K562 (cell line): ENCODE measurements at regions not wholly inside any gene's neighbourhood (a gene's known extent, or its start where the extent isn't known, plus 50 kb on each side); places are given as distances from the start of the nearest gene placed in this dataset.

ENCODE experiments used
- ATAC-seq: fragments of 200-7000 bp; cut with Tn5 transposase; 3 replicates; pipeline ENCODE4 v1.9.1; 2020; ENCODE audit warnings: moderate library complexity
- BruUV-seq: library from RNA; stranded (reverse); fragments of 400-500 nt; replicated peaks from 2 replicates; lab custom pipeline; 2021; lab: Mats Ljungman, UMichigan
- CTCF ChIA-PET: fragments of 300-600 bp; formaldehyde crosslinking; extraction: SDS; loops from one replicate; lab custom pipeline; 2021; ENCODE audit warnings: low intra/inter-chr PET ratio; lab: Yijun Ruan, JAX
- POLR2A ChIA-PET: fragments of 300-600, 350-650 bp; sonication (Branson Sonifier 250); formaldehyde crosslinking; extraction: SDS; loops from one replicate; lab custom pipeline; 2021; ENCODE audit warnings: antibody characterized with exemption, inconsistent platforms; lab: Yijun Ruan, JAX
- DNase-seq, 4 experiments: peaks; one replicate each; pipeline versions ENCODE4 v3.0.0 to v3.0.0-alpha.2; 2011 to 2018; ENCODE audit warnings: low spot score in 3 of 4, mixed read lengths in 3 of 4; ENCODE audit errors: extremely low read depth in 1 of 4
- FAIRE-seq: peaks from 2 replicates; lab custom pipeline; 2011; peaks lifted over from hg19 to GRCh38; lab: Jason Lieb, UNC
- H2AFZ ChIP-seq: 2 replicates; pipeline ENCODE4 v1.6.0; 2011; ENCODE audit warnings: low read depth, low read length, control low read depth, inconsistent platforms
- H3K27ac ChIP-seq: fragments of 200-600 bp; 3 replicates; pipeline ENCODE4 v1.8.0; 2011; ENCODE audit warnings: low read depth, mild to moderate bottlenecking, control low read depth, inconsistent platforms, low read length, moderate library complexity, mixed read lengths; ENCODE audit errors: extremely low read depth
- H3K27me3 ChIP-seq, 2 experiments: fragments of 300-600 bp in 1 of 2; 2 replicates in 1 of 2; 3 replicates in 1 of 2; pipeline versions ENCODE4 v1.6.0 to v1.8.0; 2011; ENCODE audit warnings: inconsistent platforms in 2 of 2, low read length in 2 of 2, mild to moderate bottlenecking in 1 of 2, mixed read lengths in 1 of 2, moderate library complexity in 1 of 2; ENCODE audit not compliant: control insufficient read depth in 2 of 2, insufficient read depth in 2 of 2
- H3K36me3 ChIP-seq: fragments of 300-600 bp; 3 replicates; pipeline ENCODE4 v1.8.0; 2011; ENCODE audit warnings: mild to moderate bottlenecking, low read length, inconsistent platforms; ENCODE audit not compliant: control insufficient read depth, insufficient read depth
- H3K4me1 ChIP-seq, 2 experiments: fragments of 200-600 bp in 1 of 2; replicated peaks in 1 of 2; 2 replicates in 1 of 2; 3 replicates in 1 of 2; pipeline versions ENCODE4 v1.5.1 to v1.8.0; 2011; ENCODE audit warnings: inconsistent platforms in 2 of 2, low read length in 2 of 2, mild to moderate bottlenecking in 1 of 2, mixed read lengths in 1 of 2, moderate library complexity in 1 of 2; ENCODE audit not compliant: control insufficient read depth in 2 of 2, insufficient read depth in 2 of 2
- H3K4me2 ChIP-seq: 2 replicates; pipeline ENCODE4 v1.6.1; 2011; ENCODE audit warnings: low read length, control low read depth, inconsistent platforms, mixed read lengths; ENCODE audit not compliant: insufficient read depth
- H3K4me3 ChIP-seq: fragments of 200-600 bp; sonication (generic), shearing (Covaris generic); 2 replicates; pipeline ENCODE4 v1.5.1; 2016; ENCODE audit warnings: control low read depth, inconsistent platforms
- H3K79me2 ChIP-seq: fragments of 200-600 bp; 3 replicates; pipeline ENCODE4 v1.8.0; 2011; ENCODE audit warnings: low read length, inconsistent platforms; ENCODE audit not compliant: control insufficient read depth, insufficient read depth
- H3K9ac ChIP-seq, 2 experiments: 2 replicates each; pipeline versions ENCODE4 v1.6.0 to v1.6.1; 2011; ENCODE audit warnings: low read depth in 2 of 2, low read length in 2 of 2, control low read depth in 1 of 2, inconsistent platforms in 1 of 2, mild to moderate bottlenecking in 1 of 2, mixed read lengths in 1 of 2; ENCODE audit not compliant: insufficient read depth in 1 of 2
- H3K9me1 ChIP-seq: one replicate; pipeline ENCODE4 v1.6.0; 2011; ENCODE audit warnings: inconsistent platforms, mild to moderate bottlenecking, low read length, moderate library complexity; ENCODE audit not compliant: control insufficient read depth, insufficient read depth
- H3K9me3 ChIP-seq: replicated peaks from 2 replicates; pipeline ENCODE4 v1.5.1; 2011; ENCODE audit warnings: low read depth, low read length, inconsistent platforms; ENCODE audit not compliant: control insufficient read depth, insufficient read depth
- H4K20me1 ChIP-seq: replicated peaks from 2 replicates; pipeline ENCODE4 v1.6.1; 2011; ENCODE audit warnings: low read length, inconsistent platforms, mixed read lengths; ENCODE audit not compliant: control insufficient read depth, insufficient read depth
- ADNP ChIP-seq: fragments of 200-800 bp; sonication (Bioruptor generic); IDR thresholded peaks from 2 replicates; pipeline ENCODE4 v1.6.1; 2016; ENCODE audit warnings: missing genetic modification characterization, missing compliant biosample characterization
- BDP1 ChIP-seq: IDR thresholded peaks from 3 replicates; pipeline ENCODE4 v1.6.1; 2011; ENCODE audit not compliant: insufficient read length, insufficient read depth
- FOSL1 ChIP-seq: fragments of 200-800 bp; sonication (Bioruptor generic); conservative IDR thresholded peaks from 2 replicates; pipeline ENCODE4 v1.6.1; 2016; ENCODE audit warnings: missing genetic modification characterization, missing compliant biosample characterization
- LCOR ChIP-seq: sonication (generic); formaldehyde crosslinking; IDR thresholded peaks from 2 replicates; pipeline ENCODE4 v1.8.0; 2022; ENCODE audit warnings: mild to moderate bottlenecking, missing genetic modification reagents
- NR2C1 ChIP-seq, 2 experiments: fragments of 450-650 bp; IDR thresholded peaks; 2 replicates each; pipeline ENCODE4 v1.6.1; 2017; ENCODE audit warnings: mild to moderate bottlenecking in 2 of 2, antibody characterized with exemption in 1 of 2, inconsistent platforms in 1 of 2, missing compliant biosample characterization in 1 of 2, missing genetic modification characterization in 1 of 2
- U2AF2 ChIP-seq: fragments of 200-400 bp; formaldehyde crosslinking; optimal IDR thresholded peaks from 2 replicates; pipeline ENCODE3; 2017; ENCODE audit warnings: low read depth, mild to moderate bottlenecking, low read length
- ZNF140 ChIP-seq: fragments of 250-450 bp; sonication (Bioruptor Pico); IDR thresholded peaks from 2 replicates; pipeline ENCODE4 v1.8.0; 2021; ENCODE audit warnings: moderate library complexity, mild to moderate bottlenecking, inconsistent platforms
- ZNF431 ChIP-seq: sonication (generic); formaldehyde crosslinking; IDR thresholded peaks from 2 replicates; pipeline ENCODE4 v1.8.0; 2022; ENCODE audit warnings: mild to moderate bottlenecking, missing genetic modification reagents
- in situ Hi-C: fragments of 300-500 bp; cut with MboI; formaldehyde crosslinking; loops from 4 replicates; pipeline ENCODE4 v1.15.0; 2018; ENCODE audit warnings: inconsistent platforms, mixed read lengths
- intact Hi-C: fragments of 100-400 bp; cut with micrococcal nuclease; formaldehyde crosslinking; loops from 2 replicates; pipeline ENCODE4 v1.14.2; 2022
- TF ChIP-seq, protein P1 (sequence below): fragments of 150-350 bp; conservative IDR thresholded peaks from 2 replicates; pipeline ENCODE4 v1.6.1; 2014; ENCODE audit warnings: low read length
- TF ChIP-seq, protein P2 (sequence below), 2 experiments: fragments of 450-650 bp in 1 of 2; sonication (generic) in 1 of 2; formaldehyde crosslinking; conservative IDR thresholded peaks; 2 replicates each; pipeline versions ENCODE4 v1.4.0 to v1.8.1; 2020 to 2022; ENCODE audit warnings: mild to moderate bottlenecking in 1 of 2, missing genetic modification reagents in 1 of 2
- TF ChIP-seq, protein P3 (sequence below), 2 experiments: IDR thresholded peaks; 2 replicates each; pipeline ENCODE4 v1.6.1; 2012; ENCODE audit warnings: improper control_type of control experiment in 2 of 2, low read depth in 2 of 2, low read length in 2 of 2, borderline replicate concordance in 1 of 2
- TF ChIP-seq, protein P4 (sequence below): sonication (generic); formaldehyde crosslinking; IDR thresholded peaks from 2 replicates; pipeline ENCODE4 v1.8.0; 2023; ENCODE audit warnings: mild to moderate bottlenecking, missing genetic modification reagents

DNA sequence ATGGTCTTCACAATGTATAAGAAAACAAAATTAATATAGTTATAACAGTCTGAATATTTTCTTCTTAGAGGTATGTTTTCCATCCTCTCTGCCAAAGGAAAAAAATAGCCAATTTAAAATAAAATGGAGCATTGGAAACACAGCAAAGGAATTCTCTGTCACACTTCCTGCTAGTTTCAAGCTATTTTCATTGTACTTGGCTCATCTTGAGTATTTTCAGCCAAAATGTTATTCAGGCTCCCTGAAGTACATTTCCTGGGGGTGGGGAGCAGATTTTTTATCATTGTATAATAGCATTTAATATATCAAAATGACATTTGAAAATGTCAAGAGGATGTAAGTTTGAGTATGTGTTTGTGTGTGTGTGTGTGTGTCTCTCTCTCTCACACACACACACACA, 463.6 kb upstream of the REG3G start (continued):
- TF ChIP-seq FOSL1 (tag): no peak
- no peak for TF ChIP-seq LCOR (CRISPR knock-in tag)
- TF ChIP-seq U2AF2: no peak
- TF ChIP-seq, protein P1, sequence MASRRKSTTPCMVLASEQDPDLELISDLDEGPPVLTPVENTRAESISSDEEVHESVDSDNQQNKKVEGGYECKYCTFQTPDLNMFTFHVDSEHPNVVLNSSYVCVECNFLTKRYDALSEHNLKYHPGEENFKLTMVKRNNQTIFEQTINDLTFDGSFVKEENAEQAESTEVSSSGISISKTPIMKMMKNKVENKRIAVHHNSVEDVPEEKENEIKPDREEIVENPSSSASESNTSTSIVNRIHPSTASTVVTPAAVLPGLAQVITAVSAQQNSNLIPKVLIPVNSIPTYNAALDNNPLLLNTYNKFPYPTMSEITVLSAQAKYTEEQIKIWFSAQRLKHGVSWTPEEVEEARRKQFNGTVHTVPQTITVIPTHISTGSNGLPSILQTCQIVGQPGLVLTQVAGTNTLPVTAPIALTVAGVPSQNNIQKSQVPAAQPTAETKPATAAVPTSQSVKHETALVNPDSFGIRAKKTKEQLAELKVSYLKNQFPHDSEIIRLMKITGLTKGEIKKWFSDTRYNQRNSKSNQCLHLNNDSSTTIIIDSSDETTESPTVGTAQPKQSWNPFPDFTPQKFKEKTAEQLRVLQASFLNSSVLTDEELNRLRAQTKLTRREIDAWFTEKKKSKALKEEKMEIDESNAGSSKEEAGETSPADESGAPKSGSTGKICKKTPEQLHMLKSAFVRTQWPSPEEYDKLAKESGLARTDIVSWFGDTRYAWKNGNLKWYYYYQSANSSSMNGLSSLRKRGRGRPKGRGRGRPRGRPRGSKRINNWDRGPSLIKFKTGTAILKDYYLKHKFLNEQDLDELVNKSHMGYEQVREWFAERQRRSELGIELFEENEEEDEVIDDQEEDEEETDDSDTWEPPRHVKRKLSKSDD: no peak

DNA sequence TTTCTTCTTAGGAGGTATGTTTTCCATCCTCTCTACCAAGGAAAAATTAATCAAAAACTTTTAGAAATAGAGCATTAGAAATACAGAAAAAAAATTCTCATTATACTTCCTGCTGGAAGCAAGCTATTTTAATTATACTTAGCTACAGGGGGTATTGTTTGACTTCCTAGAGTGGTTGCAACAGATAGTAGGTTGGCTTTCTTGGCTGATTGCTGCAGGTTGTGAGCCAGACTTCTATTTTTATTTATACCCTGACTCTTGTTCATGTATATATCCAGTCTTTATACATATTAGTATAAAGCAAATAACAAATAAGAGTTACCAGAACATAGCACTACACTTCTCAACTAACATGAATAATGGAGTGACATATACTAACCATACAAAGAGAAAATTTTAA, 460.8 kb upstream of the REG3G start:
- intact Hi-C loops: no loop called here
- no peaks in the 10 kb centered on the region for H3K36me3 ChIP-seq
- no peaks in the 10 kb centered on the region for H3K27me3 ChIP-seq
- H3K9me1 ChIP-seq: no peaks in the 10 kb centered on the region
- in situ Hi-C loops: no loop called here
- no peaks in the 10 kb centered on the region for H3K9me3 ChIP-seq
- no peak overlapping the region for H3K4me2 ChIP-seq
- no TSS peak for BruUV-seq
- no peaks in the 10 kb centered on the region for H3K79me2 ChIP-seq
- no peak for ATAC-seq
- TF ChIP-seq ADNP (tag) (no peak), ZNF431 (CRISPR knock-in tag) (no peak), BDP1 (no peak), ZNF140 (no peak), NR2C1 (IDR thresholded peaks at IDR 0.05) (no peak), NR2C1 (tag; IDR thresholded peaks at IDR 0.05) (no peak)
- TF ChIP-seq, protein P2, sequence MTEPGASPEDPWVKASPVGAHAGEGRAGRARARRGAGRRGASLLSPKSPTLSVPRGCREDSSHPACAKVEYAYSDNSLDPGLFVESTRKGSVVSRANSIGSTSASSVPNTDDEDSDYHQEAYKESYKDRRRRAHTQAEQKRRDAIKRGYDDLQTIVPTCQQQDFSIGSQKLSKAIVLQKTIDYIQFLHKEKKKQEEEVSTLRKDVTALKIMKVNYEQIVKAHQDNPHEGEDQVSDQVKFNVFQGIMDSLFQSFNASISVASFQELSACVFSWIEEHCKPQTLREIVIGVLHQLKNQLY (CRISPR knock-in tag; conservative IDR thresholded peaks at IDR 0.05): no peak
- TF ChIP-seq, protein P3, sequence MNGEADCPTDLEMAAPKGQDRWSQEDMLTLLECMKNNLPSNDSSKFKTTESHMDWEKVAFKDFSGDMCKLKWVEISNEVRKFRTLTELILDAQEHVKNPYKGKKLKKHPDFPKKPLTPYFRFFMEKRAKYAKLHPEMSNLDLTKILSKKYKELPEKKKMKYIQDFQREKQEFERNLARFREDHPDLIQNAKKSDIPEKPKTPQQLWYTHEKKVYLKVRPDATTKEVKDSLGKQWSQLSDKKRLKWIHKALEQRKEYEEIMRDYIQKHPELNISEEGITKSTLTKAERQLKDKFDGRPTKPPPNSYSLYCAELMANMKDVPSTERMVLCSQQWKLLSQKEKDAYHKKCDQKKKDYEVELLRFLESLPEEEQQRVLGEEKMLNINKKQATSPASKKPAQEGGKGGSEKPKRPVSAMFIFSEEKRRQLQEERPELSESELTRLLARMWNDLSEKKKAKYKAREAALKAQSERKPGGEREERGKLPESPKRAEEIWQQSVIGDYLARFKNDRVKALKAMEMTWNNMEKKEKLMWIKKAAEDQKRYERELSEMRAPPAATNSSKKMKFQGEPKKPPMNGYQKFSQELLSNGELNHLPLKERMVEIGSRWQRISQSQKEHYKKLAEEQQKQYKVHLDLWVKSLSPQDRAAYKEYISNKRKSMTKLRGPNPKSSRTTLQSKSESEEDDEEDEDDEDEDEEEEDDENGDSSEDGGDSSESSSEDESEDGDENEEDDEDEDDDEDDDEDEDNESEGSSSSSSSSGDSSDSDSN (IDR thresholded peaks at IDR 0.05; ENCODE audit: borderline replicate concordance in 1 of 2, low read depth in 2 of 2, low read length in 2 of 2): no peak
- TF ChIP-seq, protein P4, sequence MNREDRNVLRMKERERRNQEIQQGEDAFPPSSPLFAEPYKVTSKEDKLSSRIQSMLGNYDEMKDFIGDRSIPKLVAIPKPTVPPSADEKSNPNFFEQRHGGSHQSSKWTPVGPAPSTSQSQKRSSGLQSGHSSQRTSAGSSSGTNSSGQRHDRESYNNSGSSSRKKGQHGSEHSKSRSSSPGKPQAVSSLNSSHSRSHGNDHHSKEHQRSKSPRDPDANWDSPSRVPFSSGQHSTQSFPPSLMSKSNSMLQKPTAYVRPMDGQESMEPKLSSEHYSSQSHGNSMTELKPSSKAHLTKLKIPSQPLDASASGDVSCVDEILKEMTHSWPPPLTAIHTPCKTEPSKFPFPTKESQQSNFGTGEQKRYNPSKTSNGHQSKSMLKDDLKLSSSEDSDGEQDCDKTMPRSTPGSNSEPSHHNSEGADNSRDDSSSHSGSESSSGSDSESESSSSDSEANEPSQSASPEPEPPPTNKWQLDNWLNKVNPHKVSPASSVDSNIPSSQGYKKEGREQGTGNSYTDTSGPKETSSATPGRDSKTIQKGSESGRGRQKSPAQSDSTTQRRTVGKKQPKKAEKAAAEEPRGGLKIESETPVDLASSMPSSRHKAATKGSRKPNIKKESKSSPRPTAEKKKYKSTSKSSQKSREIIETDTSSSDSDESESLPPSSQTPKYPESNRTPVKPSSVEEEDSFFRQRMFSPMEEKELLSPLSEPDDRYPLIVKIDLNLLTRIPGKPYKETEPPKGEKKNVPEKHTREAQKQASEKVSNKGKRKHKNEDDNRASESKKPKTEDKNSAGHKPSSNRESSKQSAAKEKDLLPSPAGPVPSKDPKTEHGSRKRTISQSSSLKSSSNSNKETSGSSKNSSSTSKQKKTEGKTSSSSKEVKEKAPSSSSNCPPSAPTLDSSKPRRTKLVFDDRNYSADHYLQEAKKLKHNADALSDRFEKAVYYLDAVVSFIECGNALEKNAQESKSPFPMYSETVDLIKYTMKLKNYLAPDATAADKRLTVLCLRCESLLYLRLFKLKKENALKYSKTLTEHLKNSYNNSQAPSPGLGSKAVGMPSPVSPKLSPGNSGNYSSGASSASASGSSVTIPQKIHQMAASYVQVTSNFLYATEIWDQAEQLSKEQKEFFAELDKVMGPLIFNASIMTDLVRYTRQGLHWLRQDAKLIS (CRISPR knock-in tag): no peak
- TF ChIP-seq, all 486 proteins: peak for 0
- Histone ChIP-seq H3K27ac (no peak overlapping the region), H3K9ac (no peak overlapping the region), H2AFZ (no peak overlapping the region), H3K4me1 (no peaks in the 10 kb centered on the region), H4K20me1 (no peaks in the 10 kb centered on the region), H3K4me3 (no peak overlapping the region)
- FAIRE-seq: no peak
- DNase-seq: no peak
- ChIA-PET POLR2A (no interaction called here), CTCF (no interaction called here)
